ENCODE measurements at regions not wholly inside any gene's neighbourhood (a gene's known extent, or its start where the extent isn't known, plus 50 kb on each side); places are given as distances from the start of the nearest gene placed in this dataset.

- no peak for DNase-seq
Observed at GRCh38 chr9:31084350-31084749, 1300.1 kb upstream of the ACO1 start.

GRCh38 chr9:31089549-31090221 lies 1294.8 kb upstream of the ACO1 start:
- DNase-seq = no peak

- DNase-seq = no peak
Observed at GRCh38 chr9:31100311-31100710, 1284.1 kb upstream of the ACO1 start.

- peak; percentile 3 for DNase-seq
Observed at GRCh38 chr9:31103836-31104235, 1280.6 kb upstream of the ACO1 start.

- DNase-seq = no peak
Observed at GRCh38 chr9:31104249-31104648, 1280.2 kb upstream of the ACO1 start.

GRCh38 chr9:31112491-31112890 lies 1272.0 kb upstream of the ACO1 start:
- DNase-seq = no peak

GRCh38 chr9:31114346-31114745 lies 1270.1 kb upstream of the ACO1 start:
- DNase-seq = no peak

- DNase-seq = peak; percentile 56
Observed at GRCh38 chr9:31119890-31120454, 1264.5 kb upstream of the ACO1 start.

- DNase-seq = no peak
Observed at GRCh38 chr9:31124389-31124788, 1260.1 kb upstream of the ACO1 start.

- DNase-seq = no peak
Observed at GRCh38 chr9:31135567-31135966, 1248.9 kb upstream of the ACO1 start.

GRCh38 chr9:31136524-31136923 lies 1247.9 kb upstream of the ACO1 start:
- no peak for DNase-seq

- peak; percentile 25 for DNase-seq
Observed at GRCh38 chr9:31137176-31138160, 1247.0 kb upstream of the ACO1 start.

- peak; percentile 24 for DNase-seq
Observed at GRCh38 chr9:31140316-31140715, 1244.1 kb upstream of the ACO1 start.

- DNase-seq = no peak
Observed at GRCh38 chr9:31142456-31142855, 1242.0 kb upstream of the ACO1 start.

- no peak for DNase-seq
Observed at GRCh38 chr9:31144614-31145013, 1239.8 kb upstream of the ACO1 start.

- DNase-seq = no peak
Observed at GRCh38 chr9:31146485-31147166, 1237.8 kb upstream of the ACO1 start.

- no peak for DNase-seq
Observed at GRCh38 chr9:31153250-31153840, 1231.1 kb upstream of the ACO1 start.

- DNase-seq = no peak
Observed at GRCh38 chr9:31166516-31166915, 1217.9 kb upstream of the ACO1 start.

GRCh38 chr9:31168161-31168560 lies 1216.3 kb upstream of the ACO1 start:
- DNase-seq = no peak

GRCh38 chr9:31174681-31175080 lies 1209.8 kb upstream of the ACO1 start:
- no peak for DNase-seq

- DNase-seq = no peak
Observed at GRCh38 chr9:31183866-31184265, 1200.6 kb upstream of the ACO1 start.

GRCh38 chr9:31185831-31186230 lies 1198.6 kb upstream of the ACO1 start:
- no peak for DNase-seq

- DNase-seq = no peak
Observed at GRCh38 chr9:31188496-31188895, 1195.9 kb upstream of the ACO1 start.
